Coronary artery (tissue), 2 donors: ENCODE measurements at regions not wholly inside any gene's neighbourhood (a gene's known extent, or its start where the extent isn't known, plus 50 kb on each side); places are given as distances from the start of the nearest gene placed in this dataset.

Experiments used
- DNase-seq: peaks from one replicate; pipeline ENCODE4 v3.0.0-alpha.2; 2017; ENCODE audit warnings: low spot score
- H3K27ac ChIP-seq, 2 donors: fragments of 200-600 bp; sonication (generic); one replicate each; pipeline ENCODE4 v1.5.1; 2016 to 2019
- H3K4me3 ChIP-seq: fragments of 200-600 bp; sonication (generic); 2 replicates; pipeline ENCODE4 v1.5.1; 2016; ENCODE audit warnings: mild to moderate bottlenecking, moderate library complexity
- CTCF ChIP-seq: fragments of 200-600 bp; sonication (generic); IDR thresholded peaks from one replicate; pipeline ENCODE4 v1.5.1; 2019; ENCODE audit warnings: antibody characterized with exemption

GRCh38 chr18:39661856-39662366, 2096.3 kb upstream of the CELF4 start:
- DNase-seq: no peak
- no peak for TF ChIP-seq CTCF
- no peak overlapping the region for H3K4me3 ChIP-seq
- no peak overlapping the region for H3K27ac ChIP-seq

- TF ChIP-seq CTCF: no peak
- H3K4me3 ChIP-seq: no peak overlapping the region
- no peak for DNase-seq
- no peak overlapping the region for H3K27ac ChIP-seq
These were observed 2094.5 kb upstream of the CELF4 start for GRCh38 chr18:39660141-39660540.

- no peak for TF ChIP-seq CTCF
These were observed 2089.7 kb upstream of the CELF4 start for GRCh38 chr18:39655341-39655740.

GRCh38 chr18:39653221-39653620, 2087.6 kb upstream of the CELF4 start:
- H3K4me3 ChIP-seq: no peak overlapping the region
- TF ChIP-seq CTCF: no peak
- no peak for DNase-seq
- no peak overlapping the region for H3K27ac ChIP-seq

More at GRCh38 chr18:39655341-39655740, 2089.7 kb upstream of the CELF4 start:
- DNase-seq: no peak
- H3K27ac ChIP-seq: no peak overlapping the region
- no peak overlapping the region for H3K4me3 ChIP-seq

GRCh38 chr18:39648616-39649015, 2083.0 kb upstream of the CELF4 start:
- no peak for DNase-seq
- no peak for TF ChIP-seq CTCF
- Histone ChIP-seq H3K27ac (no peak overlapping the region), H3K4me3 (no peak overlapping the region)

- TF ChIP-seq CTCF: no peak
- Histone ChIP-seq H3K4me3 (no peak overlapping the region), H3K27ac (no peak overlapping the region)
- no peak for DNase-seq
These were observed 2082.3 kb upstream of the CELF4 start for GRCh38 chr18:39647627-39648534.

- TF ChIP-seq CTCF: no peak
- no peak for DNase-seq
- Histone ChIP-seq H3K27ac (no peak overlapping the region), H3K4me3 (no peak overlapping the region)
These were observed 2072.6 kb upstream of the CELF4 start for GRCh38 chr18:39638224-39638623.
